Thyroid gland (tissue), 4 donors: ENCODE measurements at regions not wholly inside any gene's neighbourhood (a gene's known extent, or its start where the extent isn't known, plus 50 kb on each side); places are given as distances from the start of the nearest gene placed in this dataset.

Experiments
- POLR2A ChIP-seq, 2 donors: fragments of 450-650 bp; IDR thresholded peaks; one replicate each; pipeline ENCODE4 v1.6.1; 2017; ENCODE audit warnings: antibody characterized with exemption in 2 of 2, mild to moderate bottlenecking in 2 of 2, moderate library complexity in 1 of 2
- TF ChIP-seq, protein P1 (sequence below), 6 experiments: fragments of 200-600 bp in 3 of 6; fragments of 450-650 bp in 3 of 6; sonication (generic) in 3 of 6; IDR thresholded peaks; one replicate each; pipeline ENCODE4 v1.5.1; 2016 to 2019; ENCODE audit warnings: antibody characterized with exemption in 6 of 6, mild to moderate bottlenecking in 2 of 6, inconsistent platforms in 1 of 6, moderate library complexity in 1 of 6

DNA sequence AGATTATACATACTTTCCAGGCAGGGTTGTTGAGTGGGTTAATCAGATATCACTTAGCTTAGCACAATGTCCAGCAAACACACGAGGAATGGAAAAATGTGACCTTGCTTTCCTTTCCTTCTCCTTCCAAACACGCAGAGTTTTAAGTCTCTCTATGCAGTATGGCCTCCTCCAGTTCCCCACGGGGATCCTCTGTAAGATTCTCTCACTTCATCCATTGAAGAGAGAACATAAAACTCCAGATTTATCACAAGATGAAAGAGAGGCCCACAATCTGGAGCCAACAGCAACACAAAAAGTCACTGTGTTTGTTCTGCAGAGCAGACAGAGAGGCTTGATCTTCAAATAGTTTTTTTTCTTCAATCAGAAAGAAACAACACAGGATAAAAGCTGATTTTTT lies 336.8 kb upstream of the CLNK start:
- TF ChIP-seq, protein P1, sequence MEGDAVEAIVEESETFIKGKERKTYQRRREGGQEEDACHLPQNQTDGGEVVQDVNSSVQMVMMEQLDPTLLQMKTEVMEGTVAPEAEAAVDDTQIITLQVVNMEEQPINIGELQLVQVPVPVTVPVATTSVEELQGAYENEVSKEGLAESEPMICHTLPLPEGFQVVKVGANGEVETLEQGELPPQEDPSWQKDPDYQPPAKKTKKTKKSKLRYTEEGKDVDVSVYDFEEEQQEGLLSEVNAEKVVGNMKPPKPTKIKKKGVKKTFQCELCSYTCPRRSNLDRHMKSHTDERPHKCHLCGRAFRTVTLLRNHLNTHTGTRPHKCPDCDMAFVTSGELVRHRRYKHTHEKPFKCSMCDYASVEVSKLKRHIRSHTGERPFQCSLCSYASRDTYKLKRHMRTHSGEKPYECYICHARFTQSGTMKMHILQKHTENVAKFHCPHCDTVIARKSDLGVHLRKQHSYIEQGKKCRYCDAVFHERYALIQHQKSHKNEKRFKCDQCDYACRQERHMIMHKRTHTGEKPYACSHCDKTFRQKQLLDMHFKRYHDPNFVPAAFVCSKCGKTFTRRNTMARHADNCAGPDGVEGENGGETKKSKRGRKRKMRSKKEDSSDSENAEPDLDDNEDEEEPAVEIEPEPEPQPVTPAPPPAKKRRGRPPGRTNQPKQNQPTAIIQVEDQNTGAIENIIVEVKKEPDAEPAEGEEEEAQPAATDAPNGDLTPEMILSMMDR (IDR thresholded peaks at IDR 0.05), result no peak
- TF ChIP-seq POLR2A (IDR thresholded peaks at IDR 0.05), result no peak
